K562 (cell line): ENCODE measurements at regions not wholly inside any gene's neighbourhood (a gene's known extent, or its start where the extent isn't known, plus 50 kb on each side); places are given as distances from the start of the nearest gene placed in this dataset.

ENCODE experiments used
- ATAC-seq: fragments of 200-7000 bp; cut with Tn5 transposase; 3 replicates; pipeline ENCODE4 v1.9.1; 2020; ENCODE audit warnings: moderate library complexity
- BruUV-seq: library from RNA; stranded (reverse); fragments of 400-500 nt; replicated peaks from 2 replicates; lab custom pipeline; 2021; lab: Mats Ljungman, UMichigan
- CTCF ChIA-PET: fragments of 300-600 bp; formaldehyde crosslinking; extraction: SDS; loops from one replicate; lab custom pipeline; 2021; ENCODE audit warnings: low intra/inter-chr PET ratio; lab: Yijun Ruan, JAX
- POLR2A ChIA-PET: fragments of 300-600, 350-650 bp; sonication (Branson Sonifier 250); formaldehyde crosslinking; extraction: SDS; loops from one replicate; lab custom pipeline; 2021; ENCODE audit warnings: antibody characterized with exemption, inconsistent platforms; lab: Yijun Ruan, JAX
- DNase-seq, 4 experiments: peaks; one replicate each; pipeline versions ENCODE4 v3.0.0 to v3.0.0-alpha.2; 2011 to 2018; ENCODE audit warnings: low spot score in 3 of 4, mixed read lengths in 3 of 4; ENCODE audit errors: extremely low read depth in 1 of 4
- FAIRE-seq: peaks from 2 replicates; lab custom pipeline; 2011; peaks lifted over from hg19 to GRCh38; lab: Jason Lieb, UNC
- H2AFZ ChIP-seq: 2 replicates; pipeline ENCODE4 v1.6.0; 2011; ENCODE audit warnings: low read depth, low read length, control low read depth, inconsistent platforms
- H3K27ac ChIP-seq: fragments of 200-600 bp; 3 replicates; pipeline ENCODE4 v1.8.0; 2011; ENCODE audit warnings: low read depth, mild to moderate bottlenecking, control low read depth, inconsistent platforms, low read length, moderate library complexity, mixed read lengths; ENCODE audit errors: extremely low read depth
- H3K27me3 ChIP-seq, 2 experiments: fragments of 300-600 bp in 1 of 2; 2 replicates in 1 of 2; 3 replicates in 1 of 2; pipeline versions ENCODE4 v1.6.0 to v1.8.0; 2011; ENCODE audit warnings: inconsistent platforms in 2 of 2, low read length in 2 of 2, mild to moderate bottlenecking in 1 of 2, mixed read lengths in 1 of 2, moderate library complexity in 1 of 2; ENCODE audit not compliant: control insufficient read depth in 2 of 2, insufficient read depth in 2 of 2
- H3K36me3 ChIP-seq: fragments of 300-600 bp; 3 replicates; pipeline ENCODE4 v1.8.0; 2011; ENCODE audit warnings: mild to moderate bottlenecking, low read length, inconsistent platforms; ENCODE audit not compliant: control insufficient read depth, insufficient read depth
- H3K4me1 ChIP-seq, 2 experiments: fragments of 200-600 bp in 1 of 2; replicated peaks in 1 of 2; 2 replicates in 1 of 2; 3 replicates in 1 of 2; pipeline versions ENCODE4 v1.5.1 to v1.8.0; 2011; ENCODE audit warnings: inconsistent platforms in 2 of 2, low read length in 2 of 2, mild to moderate bottlenecking in 1 of 2, mixed read lengths in 1 of 2, moderate library complexity in 1 of 2; ENCODE audit not compliant: control insufficient read depth in 2 of 2, insufficient read depth in 2 of 2
- H3K4me2 ChIP-seq: 2 replicates; pipeline ENCODE4 v1.6.1; 2011; ENCODE audit warnings: low read length, control low read depth, inconsistent platforms, mixed read lengths; ENCODE audit not compliant: insufficient read depth
- H3K4me3 ChIP-seq: fragments of 200-600 bp; sonication (generic), shearing (Covaris generic); 2 replicates; pipeline ENCODE4 v1.5.1; 2016; ENCODE audit warnings: control low read depth, inconsistent platforms
- H3K79me2 ChIP-seq: fragments of 200-600 bp; 3 replicates; pipeline ENCODE4 v1.8.0; 2011; ENCODE audit warnings: low read length, inconsistent platforms; ENCODE audit not compliant: control insufficient read depth, insufficient read depth
- H3K9ac ChIP-seq, 2 experiments: 2 replicates each; pipeline versions ENCODE4 v1.6.0 to v1.6.1; 2011; ENCODE audit warnings: low read depth in 2 of 2, low read length in 2 of 2, control low read depth in 1 of 2, inconsistent platforms in 1 of 2, mild to moderate bottlenecking in 1 of 2, mixed read lengths in 1 of 2; ENCODE audit not compliant: insufficient read depth in 1 of 2
- H3K9me1 ChIP-seq: one replicate; pipeline ENCODE4 v1.6.0; 2011; ENCODE audit warnings: inconsistent platforms, mild to moderate bottlenecking, low read length, moderate library complexity; ENCODE audit not compliant: control insufficient read depth, insufficient read depth
- H3K9me3 ChIP-seq: replicated peaks from 2 replicates; pipeline ENCODE4 v1.5.1; 2011; ENCODE audit warnings: low read depth, low read length, inconsistent platforms; ENCODE audit not compliant: control insufficient read depth, insufficient read depth
- H4K20me1 ChIP-seq: replicated peaks from 2 replicates; pipeline ENCODE4 v1.6.1; 2011; ENCODE audit warnings: low read length, inconsistent platforms, mixed read lengths; ENCODE audit not compliant: control insufficient read depth, insufficient read depth
- CAMTA2 ChIP-seq: fragments of 250-450 bp; sonication (Bioruptor Pico); conservative IDR thresholded peaks from 2 replicates; pipeline ENCODE4 v1.5.1; 2022
- KLF1 ChIP-seq: fragments of 450-650 bp; IDR thresholded peaks from 2 replicates; pipeline ENCODE4 v1.6.1; 2016; ENCODE audit warnings: missing genetic modification characterization, missing compliant biosample characterization
- PRPF4 ChIP-seq: fragments of 200-400 bp; formaldehyde crosslinking; IDR thresholded peaks from one replicate; pipeline ENCODE4 v1.6.1; 2017; ENCODE audit warnings: low read length, low read depth, mild to moderate bottlenecking; ENCODE audit not compliant: insufficient read depth, poor library complexity, severe bottlenecking
- TBL1XR1 ChIP-seq, 2 experiments: IDR thresholded peaks; 2 replicates each; pipeline ENCODE4 v1.6.1; 2012; ENCODE audit warnings: improper control_type of control experiment in 2 of 2, low read length in 2 of 2, mild to moderate bottlenecking in 1 of 2
- ZNF124 ChIP-seq: sonication (generic); formaldehyde crosslinking; IDR thresholded peaks from 2 replicates; pipeline ENCODE4 v1.8.1; 2022; ENCODE audit warnings: missing genetic modification reagents
- ZNF3 ChIP-seq: fragments of 250-450 bp; sonication (Bioruptor Pico); IDR thresholded peaks from 2 replicates; pipeline ENCODE4 v1.5.0; 2021; ENCODE audit warnings: mild to moderate bottlenecking, moderate library complexity
- ZNF699 ChIP-seq: fragments of 250-450 bp; sonication (Bioruptor Pico); IDR thresholded peaks from 2 replicates; pipeline ENCODE4 v1.8.0; 2021; ENCODE audit warnings: mild to moderate bottlenecking, moderate library complexity; ENCODE audit not compliant: insufficient replicate concordance
- WGBS: fragments of 100-300 bp; shearing (Covaris generic); methylation state at CpG from one replicate; pipeline ENCODE4 v1.1.6; 2016; ENCODE audit warnings: low coverage, mixed read lengths; ENCODE audit not compliant: insufficient coverage; ENCODE audit errors: missing lambda C conversion rate; 5-methylcytosine and 5-hydroxymethylcytosine counted together
- in situ Hi-C: fragments of 300-500 bp; cut with MboI; formaldehyde crosslinking; loops from 4 replicates; pipeline ENCODE4 v1.15.0; 2018; ENCODE audit warnings: inconsistent platforms, mixed read lengths
- intact Hi-C: fragments of 100-400 bp; cut with micrococcal nuclease; formaldehyde crosslinking; loops from 2 replicates; pipeline ENCODE4 v1.14.2; 2022

DNA sequence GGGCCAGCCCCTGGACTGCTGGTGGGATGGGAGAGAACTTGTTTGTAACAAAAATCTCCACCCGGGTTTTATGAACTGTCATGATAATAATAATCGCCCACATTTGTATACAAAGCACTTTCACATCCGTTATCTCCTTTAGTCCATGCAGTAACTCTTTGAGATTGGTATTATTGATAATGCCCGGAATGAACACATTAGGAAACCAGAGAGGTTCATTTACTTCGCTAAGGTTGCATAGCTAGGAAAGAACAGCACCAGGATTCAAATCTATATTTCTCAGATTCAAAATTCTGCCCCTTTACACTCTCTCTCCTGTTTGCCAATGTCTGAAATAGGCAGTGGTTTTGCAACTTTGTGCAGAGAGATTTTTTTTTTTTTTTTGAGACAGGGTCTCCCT lies 131.4 kb downstream of the FOXD2 start:
- no peak for DNase-seq
- ATAC-seq = no peak
- Histone ChIP-seq H3K4me3 (no peak overlapping the region), H3K27ac (no peak overlapping the region), H2AFZ (no peak overlapping the region), H3K36me3 (no peaks in the 10 kb centered on the region), H3K9me1 (no peaks in the 10 kb centered on the region), H3K9me3 (no peaks in the 10 kb centered on the region), H3K79me2 (no peaks in the 10 kb centered on the region), H3K4me2 (no peak overlapping the region), H3K27me3 (peaks cover 23 to 60% of the 10 kb centered on the region in 2 experiments; a peak in 4 of 5 replicates), H3K9ac (no peak overlapping the region), H4K20me1 (peaks cover 7% of the 10 kb centered on the region; the same call in 1 of the 2 replicates), H3K4me1 (no peaks in the 10 kb centered on the region)
- ChIA-PET CTCF (interaction anchor here (0.7 kb wide), 1 partner anchor 159 kb away, joined by 3 read pairs; no protein-coding TSS in a partner anchor), POLR2A (interaction anchor here (0.5 to 1.3 kb wide), 4 partner anchors 9 to 148 kb away, joined by 3 to 4 read pairs (median 4); no protein-coding TSS in a partner anchor)
- in situ Hi-C loops = no loop called here
- WGBS = 0% methylated on average over 5 of the region's 5 CpGs
- intact Hi-C loops = no loop called here
- TF ChIP-seq KLF1 (tag) = no peak
- no peak for TF ChIP-seq ZNF699
- TF ChIP-seq PRPF4 = no peak
- no peak for TF ChIP-seq TBL1XR1 (IDR thresholded peaks at IDR 0.05; ENCODE audit: low read length in 2 of 2)
- no peak for TF ChIP-seq ZNF124
- TF ChIP-seq ZNF3 = no peak
- TF ChIP-seq CAMTA2 (CRISPR knock-in tag) = no peak
- no TSS peak for BruUV-seq
- no peak for FAIRE-seq
